ENCODE measurements at regions not wholly inside any gene's neighbourhood (a gene's known extent, or its start where the extent isn't known, plus 50 kb on each side); places are given as distances from the start of the nearest gene placed in this dataset.

GRCh38 chr6:163671355-163671754 is 256.8 kb downstream of the QKI start:
- TF ChIP-seq EZH2 (IDR thresholded peaks at IDR 0.05; ENCODE audit: low read length), result no peak
- TF ChIP-seq CTCF (optimal IDR thresholded peaks at IDR 0.05 in 1 of 3, IDR thresholded peaks at IDR 0.05 in 1 of 3, conservative IDR thresholded peaks at IDR 0.05 in 1 of 3; ENCODE audit: extremely low read depth in 1 of 3, insufficient read depth in 2 of 3, low read length in 3 of 3), result no peak

Data from keratinocyte (primary cell).